GM21528 (cell line): ENCODE measurements at regions not wholly inside any gene's neighbourhood (a gene's known extent, or its start where the extent isn't known, plus 50 kb on each side); places are given as distances from the start of the nearest gene placed in this dataset.
A peak's percentile ranks its signal among the peaks of the same experiment; 100 is the strongest.

Source experiments
- ATAC-seq: cut with Tn5 transposase; IDR thresholded peaks from one replicate; pipeline ENCODE4 v1.9.1; 2021; ENCODE audit warnings: mild to moderate bottlenecking, moderate library complexity; ENCODE audit not compliant: unreplicated experiment, low FRiP score

- ATAC-seq: no peak
These were observed 126.1 kb upstream of the CTNNB1 start for GRCh38 chr3:41073190-41073589.

- no peak for ATAC-seq
These were observed 123.3 kb upstream of the CTNNB1 start for GRCh38 chr3:41075975-41076374.

- ATAC-seq: no peak
These were observed 122.9 kb upstream of the CTNNB1 start for GRCh38 chr3:41076399-41076798.

GRCh38 chr3:41080141-41080540 lies 119.2 kb upstream of the CTNNB1 start:
- ATAC-seq: no peak

GRCh38 chr3:41088882-41089281 lies 110.4 kb upstream of the CTNNB1 start:
- ATAC-seq: no peak

GRCh38 chr3:41089566-41089965 lies 109.7 kb upstream of the CTNNB1 start:
- ATAC-seq: no peak

- no peak for ATAC-seq
These were observed 106.5 kb upstream of the CTNNB1 start for GRCh38 chr3:41092844-41093243.

- ATAC-seq: no peak
These were observed 105.8 kb upstream of the CTNNB1 start for GRCh38 chr3:41093476-41093875.

GRCh38 chr3:41094351-41094750 lies 105.0 kb upstream of the CTNNB1 start:
- ATAC-seq: no peak

GRCh38 chr3:41095702-41096101 lies 103.6 kb upstream of the CTNNB1 start:
- ATAC-seq: no peak

GRCh38 chr3:41097896-41098496 lies 101.3 kb upstream of the CTNNB1 start:
- no peak for ATAC-seq

- ATAC-seq: no peak
These were observed 98.1 kb upstream of the CTNNB1 start for GRCh38 chr3:41101231-41101630.

- ATAC-seq: no peak
These were observed 97.2 kb upstream of the CTNNB1 start for GRCh38 chr3:41102053-41102556.

GRCh38 chr3:41102750-41103149 lies 96.6 kb upstream of the CTNNB1 start:
- ATAC-seq: no peak

GRCh38 chr3:41103200-41103599 lies 96.1 kb upstream of the CTNNB1 start:
- ATAC-seq: no peak

GRCh38 chr3:41104147-41104546 lies 95.2 kb upstream of the CTNNB1 start:
- no peak for ATAC-seq

GRCh38 chr3:41106691-41107090 lies 92.6 kb upstream of the CTNNB1 start:
- ATAC-seq: no peak

GRCh38 chr3:41111011-41111410 lies 88.3 kb upstream of the CTNNB1 start:
- ATAC-seq: no peak

GRCh38 chr3:41112466-41112865 lies 86.8 kb upstream of the CTNNB1 start:
- ATAC-seq: no peak

- no peak for ATAC-seq
These were observed 84.2 kb upstream of the CTNNB1 start for GRCh38 chr3:41115069-41115468.

- ATAC-seq: no peak
These were observed 82.5 kb upstream of the CTNNB1 start for GRCh38 chr3:41116851-41117250.

- ATAC-seq: peak; percentile 89
These were observed 81.9 kb upstream of the CTNNB1 start for GRCh38 chr3:41117398-41117870.
